K562 (cell line): ENCODE measurements at regions not wholly inside any gene's neighbourhood (a gene's known extent, or its start where the extent isn't known, plus 50 kb on each side); places are given as distances from the start of the nearest gene placed in this dataset.

Source experiments
- ATAC-seq: fragments of 200-7000 bp; cut with Tn5 transposase; 3 replicates; pipeline ENCODE4 v1.9.1; 2020; ENCODE audit warnings: moderate library complexity
- BruUV-seq: library from RNA; stranded (reverse); fragments of 400-500 nt; replicated peaks from 2 replicates; lab custom pipeline; 2021; lab: Mats Ljungman, UMichigan
- CTCF ChIA-PET: fragments of 300-600 bp; formaldehyde crosslinking; extraction: SDS; loops from one replicate; lab custom pipeline; 2021; ENCODE audit warnings: low intra/inter-chr PET ratio; lab: Yijun Ruan, JAX
- POLR2A ChIA-PET: fragments of 300-600, 350-650 bp; sonication (Branson Sonifier 250); formaldehyde crosslinking; extraction: SDS; loops from one replicate; lab custom pipeline; 2021; ENCODE audit warnings: antibody characterized with exemption, inconsistent platforms; lab: Yijun Ruan, JAX
- DNase-seq, 4 experiments: peaks; one replicate each; pipeline versions ENCODE4 v3.0.0 to v3.0.0-alpha.2; 2011 to 2018; ENCODE audit warnings: low spot score in 3 of 4, mixed read lengths in 3 of 4; ENCODE audit errors: extremely low read depth in 1 of 4
- FAIRE-seq: peaks from 2 replicates; lab custom pipeline; 2011; peaks lifted over from hg19 to GRCh38; lab: Jason Lieb, UNC
- H2AFZ ChIP-seq: 2 replicates; pipeline ENCODE4 v1.6.0; 2011; ENCODE audit warnings: low read depth, low read length, control low read depth, inconsistent platforms
- H3K27ac ChIP-seq: fragments of 200-600 bp; 3 replicates; pipeline ENCODE4 v1.8.0; 2011; ENCODE audit warnings: low read depth, mild to moderate bottlenecking, control low read depth, inconsistent platforms, low read length, moderate library complexity, mixed read lengths; ENCODE audit errors: extremely low read depth
- H3K27me3 ChIP-seq, 2 experiments: fragments of 300-600 bp in 1 of 2; 2 replicates in 1 of 2; 3 replicates in 1 of 2; pipeline versions ENCODE4 v1.6.0 to v1.8.0; 2011; ENCODE audit warnings: inconsistent platforms in 2 of 2, low read length in 2 of 2, mild to moderate bottlenecking in 1 of 2, mixed read lengths in 1 of 2, moderate library complexity in 1 of 2; ENCODE audit not compliant: control insufficient read depth in 2 of 2, insufficient read depth in 2 of 2
- H3K36me3 ChIP-seq: fragments of 300-600 bp; 3 replicates; pipeline ENCODE4 v1.8.0; 2011; ENCODE audit warnings: mild to moderate bottlenecking, low read length, inconsistent platforms; ENCODE audit not compliant: control insufficient read depth, insufficient read depth
- H3K4me1 ChIP-seq, 2 experiments: fragments of 200-600 bp in 1 of 2; replicated peaks in 1 of 2; 2 replicates in 1 of 2; 3 replicates in 1 of 2; pipeline versions ENCODE4 v1.5.1 to v1.8.0; 2011; ENCODE audit warnings: inconsistent platforms in 2 of 2, low read length in 2 of 2, mild to moderate bottlenecking in 1 of 2, mixed read lengths in 1 of 2, moderate library complexity in 1 of 2; ENCODE audit not compliant: control insufficient read depth in 2 of 2, insufficient read depth in 2 of 2
- H3K4me2 ChIP-seq: 2 replicates; pipeline ENCODE4 v1.6.1; 2011; ENCODE audit warnings: low read length, control low read depth, inconsistent platforms, mixed read lengths; ENCODE audit not compliant: insufficient read depth
- H3K4me3 ChIP-seq: fragments of 200-600 bp; sonication (generic), shearing (Covaris generic); 2 replicates; pipeline ENCODE4 v1.5.1; 2016; ENCODE audit warnings: control low read depth, inconsistent platforms
- H3K79me2 ChIP-seq: fragments of 200-600 bp; 3 replicates; pipeline ENCODE4 v1.8.0; 2011; ENCODE audit warnings: low read length, inconsistent platforms; ENCODE audit not compliant: control insufficient read depth, insufficient read depth
- H3K9ac ChIP-seq, 2 experiments: 2 replicates each; pipeline versions ENCODE4 v1.6.0 to v1.6.1; 2011; ENCODE audit warnings: low read depth in 2 of 2, low read length in 2 of 2, control low read depth in 1 of 2, inconsistent platforms in 1 of 2, mild to moderate bottlenecking in 1 of 2, mixed read lengths in 1 of 2; ENCODE audit not compliant: insufficient read depth in 1 of 2
- H3K9me1 ChIP-seq: one replicate; pipeline ENCODE4 v1.6.0; 2011; ENCODE audit warnings: inconsistent platforms, mild to moderate bottlenecking, low read length, moderate library complexity; ENCODE audit not compliant: control insufficient read depth, insufficient read depth
- H3K9me3 ChIP-seq: replicated peaks from 2 replicates; pipeline ENCODE4 v1.5.1; 2011; ENCODE audit warnings: low read depth, low read length, inconsistent platforms; ENCODE audit not compliant: control insufficient read depth, insufficient read depth
- H4K20me1 ChIP-seq: replicated peaks from 2 replicates; pipeline ENCODE4 v1.6.1; 2011; ENCODE audit warnings: low read length, inconsistent platforms, mixed read lengths; ENCODE audit not compliant: control insufficient read depth, insufficient read depth
- BCL6 ChIP-seq: fragments of 250-450 bp; sonication (Bioruptor Pico); IDR thresholded peaks from 2 replicates; pipeline ENCODE4 v1.4.0; 2020
- CBFA2T2 ChIP-seq: fragments of 450-650 bp; conservative IDR thresholded peaks from 2 replicates; pipeline ENCODE4 v1.6.1; 2017; ENCODE audit warnings: mild to moderate bottlenecking
- MECOM ChIP-seq: fragments of 250-450 bp; sonication (Bioruptor Pico); IDR thresholded peaks from 2 replicates; pipeline ENCODE4 v1.8.0; 2022; ENCODE audit warnings: inconsistent platforms
- TSC22D4 ChIP-seq: fragments of 450-650 bp; IDR thresholded peaks from 2 replicates; pipeline ENCODE4 v1.6.1; 2016; ENCODE audit warnings: missing genetic modification characterization, missing biosample characterization, control low read depth
- ZBED1 ChIP-seq: IDR thresholded peaks from 2 replicates; pipeline ENCODE4 v1.6.1; 2014
- ZHX1 ChIP-seq: fragments of 150-350 bp; conservative IDR thresholded peaks from 2 replicates; pipeline ENCODE4 v1.6.1; 2014; ENCODE audit warnings: low read length
- ZNF143 ChIP-seq: sonication (generic); formaldehyde crosslinking; IDR thresholded peaks from 2 replicates; pipeline ENCODE4 v1.9.0; 2022; ENCODE audit warnings: mild to moderate bottlenecking, missing genetic modification reagents
- ZNF253 ChIP-seq: fragments of 250-450 bp; sonication (Bioruptor Pico); conservative IDR thresholded peaks from 2 replicates; pipeline ENCODE4 v1.6.1; 2021; ENCODE audit warnings: mild to moderate bottlenecking
- ZNF436 ChIP-seq: fragments of 250-450, 450-650 bp; sonication (Bioruptor Pico); formaldehyde crosslinking; IDR thresholded peaks from 2 replicates; pipeline ENCODE4 v1.7.0; 2020; ENCODE audit warnings: mild to moderate bottlenecking
- WGBS: fragments of 100-300 bp; shearing (Covaris generic); methylation state at CpG from one replicate; pipeline ENCODE4 v1.1.6; 2016; ENCODE audit warnings: low coverage, mixed read lengths; ENCODE audit not compliant: insufficient coverage; ENCODE audit errors: missing lambda C conversion rate; 5-methylcytosine and 5-hydroxymethylcytosine counted together
- in situ Hi-C: fragments of 300-500 bp; cut with MboI; formaldehyde crosslinking; loops from 4 replicates; pipeline ENCODE4 v1.15.0; 2018; ENCODE audit warnings: inconsistent platforms, mixed read lengths
- intact Hi-C: fragments of 100-400 bp; cut with micrococcal nuclease; formaldehyde crosslinking; loops from 2 replicates; pipeline ENCODE4 v1.14.2; 2022
- TF ChIP-seq, protein P1 (sequence below): fragments of 450-650 bp; formaldehyde crosslinking; IDR thresholded peaks from 2 replicates; pipeline ENCODE4 v1.4.0; 2022; ENCODE audit warnings: mild to moderate bottlenecking, moderate library complexity

GRCh38 chr2:48865704-48866103 is 110.2 kb upstream of the LHCGR start:
- no TSS peak for BruUV-seq
- POLR2A ChIA-PET: no interaction called here
- no peak for DNase-seq
- no peaks in the 10 kb centered on the region for H3K9me1 ChIP-seq
- no peak overlapping the region for H3K4me2 ChIP-seq
- no peaks in the 10 kb centered on the region for H3K36me3 ChIP-seq
- H3K9me3 ChIP-seq: no peaks in the 10 kb centered on the region
- 0% methylated on average over 2 of the region's 2 CpGs for WGBS
- no peak for ATAC-seq
- no peaks in the 10 kb centered on the region for H3K79me2 ChIP-seq
- in situ Hi-C loops (no loop called here), intact Hi-C loops (no loop called here)
- no peaks in the 10 kb centered on the region for H3K27me3 ChIP-seq
- no peak overlapping the region for H3K27ac ChIP-seq
- H2AFZ ChIP-seq: no peak overlapping the region
- no peaks in the 10 kb centered on the region for H4K20me1 ChIP-seq
- CTCF ChIA-PET: no interaction called here
- no peak for FAIRE-seq
- no peak overlapping the region for H3K4me3 ChIP-seq
- no peak overlapping the region for H3K9ac ChIP-seq
- TF ChIP-seq CBFA2T2 (no peak), ZBED1 (no peak)
- H3K4me1 ChIP-seq: no peaks in the 10 kb centered on the region

DNA sequence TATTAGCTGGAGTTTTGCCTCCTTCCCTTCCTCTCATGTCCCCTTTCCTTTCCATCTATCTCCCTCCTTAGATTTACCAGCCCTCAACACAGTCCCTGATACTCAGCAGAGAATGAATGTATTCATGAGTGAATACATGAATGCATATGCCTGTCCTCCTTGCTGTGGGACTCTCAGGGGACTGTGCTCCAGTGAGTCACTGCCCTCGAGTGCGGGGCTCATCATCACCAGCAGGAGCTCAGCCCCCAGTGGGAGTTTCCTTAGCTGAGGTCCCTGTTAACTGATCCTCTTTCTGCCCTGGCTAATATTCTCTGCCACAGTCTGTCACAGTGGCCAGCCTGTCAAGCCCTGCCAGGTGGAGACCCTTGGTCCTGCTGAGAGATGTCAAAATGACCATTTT is 104.9 kb upstream of the LHCGR start:
- Histone ChIP-seq H2AFZ (no peak overlapping the region), H3K79me2 (no peaks in the 10 kb centered on the region), H3K4me1 (no peaks in the 10 kb centered on the region), H3K9me1 (no peaks in the 10 kb centered on the region), H3K27me3 (no peaks in the 10 kb centered on the region), H4K20me1 (no peaks in the 10 kb centered on the region), H3K9me3 (no peaks in the 10 kb centered on the region), H3K36me3 (no peaks in the 10 kb centered on the region), H3K4me2 (no peak overlapping the region), H3K27ac (no peak overlapping the region), H3K9ac (no peak overlapping the region), H3K4me3 (no peak overlapping the region)
- TF ChIP-seq ZNF253 (CRISPR knock-in tag) (no peak), ZNF436 (CRISPR knock-in tag) (no peak), ZHX1 (no peak), ZNF143 (CRISPR knock-in tag) (no peak), BCL6 (no peak), MECOM (CRISPR knock-in tag) (no peak), TSC22D4 (tag) (no peak)
- TF ChIP-seq, protein P1, sequence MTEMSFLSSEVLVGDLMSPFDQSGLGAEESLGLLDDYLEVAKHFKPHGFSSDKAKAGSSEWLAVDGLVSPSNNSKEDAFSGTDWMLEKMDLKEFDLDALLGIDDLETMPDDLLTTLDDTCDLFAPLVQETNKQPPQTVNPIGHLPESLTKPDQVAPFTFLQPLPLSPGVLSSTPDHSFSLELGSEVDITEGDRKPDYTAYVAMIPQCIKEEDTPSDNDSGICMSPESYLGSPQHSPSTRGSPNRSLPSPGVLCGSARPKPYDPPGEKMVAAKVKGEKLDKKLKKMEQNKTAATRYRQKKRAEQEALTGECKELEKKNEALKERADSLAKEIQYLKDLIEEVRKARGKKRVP: no peak
- no peak for DNase-seq
- ChIA-PET CTCF (no interaction called here), POLR2A (interaction anchor here (0.6 kb wide), 1 partner anchor 32 kb away, joined by 3 read pairs; no protein-coding TSS in a partner anchor)
- FAIRE-seq: no peak
- BruUV-seq: no TSS peak
- in situ Hi-C loops (no loop called here), intact Hi-C loops (no loop called here)
- no peak for ATAC-seq
- 0% methylated on average over 2 of the region's 2 CpGs for WGBS
